Liver (tissue), 3 donors: ENCODE measurements at regions not wholly inside any gene's neighbourhood (a gene's known extent, or its start where the extent isn't known, plus 50 kb on each side); places are given as distances from the start of the nearest gene placed in this dataset.

Experiments
- EGR1 ChIP-seq, 2 donors: IDR thresholded peaks; 2 replicates each; pipeline ENCODE4 v1.6.1; 2016 to 2018; ENCODE audit warnings: antibody characterized with exemption in 2 of 2, low read depth in 2 of 2
- RAD21 ChIP-seq, 2 donors: IDR thresholded peaks; 2 replicates each; pipeline ENCODE4 v1.6.1; 2016; ENCODE audit warnings: antibody characterized with exemption in 2 of 2, mild to moderate bottlenecking in 2 of 2
- RXRA ChIP-seq, 2 donors: IDR thresholded peaks; 2 replicates each; pipeline ENCODE4 v1.6.1; 2017 to 2018; ENCODE audit warnings: antibody characterized with exemption in 2 of 2, mild to moderate bottlenecking in 1 of 2
- SP1 ChIP-seq: IDR thresholded peaks from 2 replicates; pipeline ENCODE4 v1.6.1; 2018; ENCODE audit warnings: antibody characterized with exemption, mild to moderate bottlenecking
- TAF1 ChIP-seq: conservative IDR thresholded peaks from 2 replicates; pipeline ENCODE4 v1.6.1; 2016; ENCODE audit warnings: antibody characterized with exemption, mild to moderate bottlenecking
- TF ChIP-seq, protein P1 (sequence below): fragments of 150-350 bp; IDR thresholded peaks from 2 replicates; pipeline ENCODE4 v1.5.1; 2017; ENCODE audit warnings: improper control_type of control experiment, low read depth, low read length; ENCODE audit not compliant: missing input control
- TF ChIP-seq, protein P2 (sequence below): IDR thresholded peaks from 2 replicates; pipeline ENCODE4 v1.6.1; 2016; ENCODE audit warnings: antibody characterized with exemption, mild to moderate bottlenecking
- TF ChIP-seq, protein P3 (sequence below): IDR thresholded peaks from 2 replicates; pipeline ENCODE4 v1.6.1; 2016; ENCODE audit warnings: antibody characterized with exemption
- donor health status: healthy.
- donor health status: healthy.

DNA sequence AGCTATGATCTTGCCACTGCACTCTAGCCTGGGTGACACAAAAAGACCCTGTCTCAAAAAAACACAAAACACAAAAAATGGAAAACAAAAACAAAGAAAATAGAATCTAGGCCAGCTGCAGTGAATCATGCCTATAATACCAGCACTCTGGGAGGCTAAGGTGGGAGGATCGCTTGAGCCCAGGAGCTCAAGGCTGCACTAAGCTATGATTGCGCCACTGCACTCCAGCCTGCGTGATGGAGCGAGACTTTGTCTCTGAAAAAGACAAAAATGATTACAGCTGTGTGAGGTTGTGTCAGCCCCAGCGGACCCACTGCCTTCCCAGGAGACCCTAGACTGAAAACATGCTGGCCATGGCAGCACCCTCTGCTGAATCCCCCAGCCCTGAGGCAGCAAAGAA lies 80.2 kb upstream of the ZBTB40 start:
- TF ChIP-seq, protein P1, sequence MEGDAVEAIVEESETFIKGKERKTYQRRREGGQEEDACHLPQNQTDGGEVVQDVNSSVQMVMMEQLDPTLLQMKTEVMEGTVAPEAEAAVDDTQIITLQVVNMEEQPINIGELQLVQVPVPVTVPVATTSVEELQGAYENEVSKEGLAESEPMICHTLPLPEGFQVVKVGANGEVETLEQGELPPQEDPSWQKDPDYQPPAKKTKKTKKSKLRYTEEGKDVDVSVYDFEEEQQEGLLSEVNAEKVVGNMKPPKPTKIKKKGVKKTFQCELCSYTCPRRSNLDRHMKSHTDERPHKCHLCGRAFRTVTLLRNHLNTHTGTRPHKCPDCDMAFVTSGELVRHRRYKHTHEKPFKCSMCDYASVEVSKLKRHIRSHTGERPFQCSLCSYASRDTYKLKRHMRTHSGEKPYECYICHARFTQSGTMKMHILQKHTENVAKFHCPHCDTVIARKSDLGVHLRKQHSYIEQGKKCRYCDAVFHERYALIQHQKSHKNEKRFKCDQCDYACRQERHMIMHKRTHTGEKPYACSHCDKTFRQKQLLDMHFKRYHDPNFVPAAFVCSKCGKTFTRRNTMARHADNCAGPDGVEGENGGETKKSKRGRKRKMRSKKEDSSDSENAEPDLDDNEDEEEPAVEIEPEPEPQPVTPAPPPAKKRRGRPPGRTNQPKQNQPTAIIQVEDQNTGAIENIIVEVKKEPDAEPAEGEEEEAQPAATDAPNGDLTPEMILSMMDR: no peak
- TF ChIP-seq RAD21 (IDR thresholded peaks at IDR 0.05): no peak
- no peak for TF ChIP-seq EGR1 (IDR thresholded peaks at IDR 0.05; ENCODE audit: low read depth in 2 of 2)
- TF ChIP-seq, protein P2, sequence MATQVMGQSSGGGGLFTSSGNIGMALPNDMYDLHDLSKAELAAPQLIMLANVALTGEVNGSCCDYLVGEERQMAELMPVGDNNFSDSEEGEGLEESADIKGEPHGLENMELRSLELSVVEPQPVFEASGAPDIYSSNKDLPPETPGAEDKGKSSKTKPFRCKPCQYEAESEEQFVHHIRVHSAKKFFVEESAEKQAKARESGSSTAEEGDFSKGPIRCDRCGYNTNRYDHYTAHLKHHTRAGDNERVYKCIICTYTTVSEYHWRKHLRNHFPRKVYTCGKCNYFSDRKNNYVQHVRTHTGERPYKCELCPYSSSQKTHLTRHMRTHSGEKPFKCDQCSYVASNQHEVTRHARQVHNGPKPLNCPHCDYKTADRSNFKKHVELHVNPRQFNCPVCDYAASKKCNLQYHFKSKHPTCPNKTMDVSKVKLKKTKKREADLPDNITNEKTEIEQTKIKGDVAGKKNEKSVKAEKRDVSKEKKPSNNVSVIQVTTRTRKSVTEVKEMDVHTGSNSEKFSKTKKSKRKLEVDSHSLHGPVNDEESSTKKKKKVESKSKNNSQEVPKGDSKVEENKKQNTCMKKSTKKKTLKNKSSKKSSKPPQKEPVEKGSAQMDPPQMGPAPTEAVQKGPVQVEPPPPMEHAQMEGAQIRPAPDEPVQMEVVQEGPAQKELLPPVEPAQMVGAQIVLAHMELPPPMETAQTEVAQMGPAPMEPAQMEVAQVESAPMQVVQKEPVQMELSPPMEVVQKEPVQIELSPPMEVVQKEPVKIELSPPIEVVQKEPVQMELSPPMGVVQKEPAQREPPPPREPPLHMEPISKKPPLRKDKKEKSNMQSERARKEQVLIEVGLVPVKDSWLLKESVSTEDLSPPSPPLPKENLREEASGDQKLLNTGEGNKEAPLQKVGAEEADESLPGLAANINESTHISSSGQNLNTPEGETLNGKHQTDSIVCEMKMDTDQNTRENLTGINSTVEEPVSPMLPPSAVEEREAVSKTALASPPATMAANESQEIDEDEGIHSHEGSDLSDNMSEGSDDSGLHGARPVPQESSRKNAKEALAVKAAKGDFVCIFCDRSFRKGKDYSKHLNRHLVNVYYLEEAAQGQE: no peak
- TF ChIP-seq RXRA (IDR thresholded peaks at IDR 0.05): no peak
- TF ChIP-seq TAF1: no peak
- TF ChIP-seq SP1: no peak
- TF ChIP-seq, protein P3, sequence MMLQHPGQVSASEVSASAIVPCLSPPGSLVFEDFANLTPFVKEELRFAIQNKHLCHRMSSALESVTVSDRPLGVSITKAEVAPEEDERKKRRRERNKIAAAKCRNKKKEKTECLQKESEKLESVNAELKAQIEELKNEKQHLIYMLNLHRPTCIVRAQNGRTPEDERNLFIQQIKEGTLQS: no peak
